ENCODE measurements at regions not wholly inside any gene's neighbourhood (a gene's known extent, or its start where the extent isn't known, plus 50 kb on each side); places are given as distances from the start of the nearest gene placed in this dataset.

DNA sequence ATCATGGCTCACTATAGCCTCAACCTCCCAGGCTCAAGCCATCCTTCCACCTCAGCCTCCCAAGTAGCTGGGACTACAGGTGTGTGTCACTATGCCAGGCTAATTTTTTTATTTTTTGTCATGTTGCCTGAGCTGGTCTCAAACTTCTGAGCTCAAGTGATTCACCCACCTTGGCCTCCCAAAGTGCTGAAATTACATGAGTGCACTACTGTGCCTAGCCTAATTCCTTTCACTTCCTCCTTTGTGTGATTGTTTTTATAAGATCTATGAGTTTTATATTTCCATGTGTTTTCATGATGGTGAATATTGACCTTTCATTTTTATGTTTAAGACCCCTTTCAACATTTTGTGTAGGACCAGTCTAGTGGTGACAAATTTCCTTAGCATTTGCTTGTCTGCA lies 55.2 kb upstream of the IL12B start:
- DNase-seq (ENCODE audit: low spot score) (no peak), ATAC-seq (no peak)
- intact Hi-C loops (cut with DNase I), result no loop called here

DNA sequence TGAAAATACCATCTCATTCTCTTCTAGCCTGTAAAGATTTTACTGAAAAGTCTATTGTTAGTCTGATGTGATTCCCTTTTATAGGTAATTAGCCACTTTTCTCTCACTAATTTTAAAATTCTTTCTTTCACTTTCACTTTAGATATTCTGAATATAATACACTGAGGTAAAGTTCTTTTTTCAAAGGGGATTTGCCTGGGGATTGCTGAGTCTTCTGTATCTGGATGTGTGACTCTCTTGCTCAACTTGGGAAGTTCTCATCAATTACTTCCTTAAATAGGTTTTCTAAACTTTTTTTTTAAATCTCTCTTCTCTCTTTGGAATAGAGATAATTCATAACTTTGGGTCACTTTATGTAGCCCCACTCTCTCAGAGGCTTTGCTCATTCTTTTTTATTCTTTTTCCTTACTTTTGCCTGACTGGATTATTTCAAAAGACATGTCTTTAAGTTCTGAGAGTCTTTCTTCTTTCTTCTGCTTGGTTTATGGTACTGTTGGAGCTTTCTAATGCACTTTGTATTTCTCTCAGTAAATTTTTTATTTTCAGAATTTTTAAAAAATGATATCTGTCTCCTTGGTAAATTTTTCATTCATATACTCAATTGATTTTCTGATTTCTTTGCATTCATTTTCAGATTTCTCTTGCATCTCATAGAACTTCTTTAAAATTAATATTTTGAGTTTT lies 55.9 kb upstream of the IL12B start:
- ATAC-seq, result no peak

DNA sequence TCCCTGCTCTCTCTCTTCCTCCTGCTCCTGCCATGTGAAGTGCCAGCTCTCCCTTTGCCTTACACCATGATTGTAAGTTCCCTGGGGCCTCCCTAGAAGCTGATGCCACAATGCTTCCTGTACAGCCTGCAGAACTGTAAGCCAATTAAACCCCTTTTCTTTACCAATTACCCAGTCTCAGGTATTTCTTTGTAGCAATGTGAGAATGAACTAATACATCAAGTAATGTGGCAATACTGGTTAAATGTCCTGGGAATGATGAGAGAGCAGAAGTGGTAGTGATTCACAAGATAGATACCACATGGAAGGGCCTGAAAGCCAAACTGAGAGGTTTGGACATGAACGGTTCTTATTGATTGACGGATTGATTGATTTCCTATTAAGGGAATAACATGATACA lies 62.6 kb upstream of the IL12B start:
- intact Hi-C loops (cut with DNase I), result no loop called here
- DNase-seq (ENCODE audit: low spot score) (no peak), ATAC-seq (no peak)

More for the DNA sequence above, 55.9 kb upstream of the IL12B start:
- DNase-seq (ENCODE audit: low spot score), result no peak
- intact Hi-C loops (cut with DNase I), result no loop called here

DNA sequence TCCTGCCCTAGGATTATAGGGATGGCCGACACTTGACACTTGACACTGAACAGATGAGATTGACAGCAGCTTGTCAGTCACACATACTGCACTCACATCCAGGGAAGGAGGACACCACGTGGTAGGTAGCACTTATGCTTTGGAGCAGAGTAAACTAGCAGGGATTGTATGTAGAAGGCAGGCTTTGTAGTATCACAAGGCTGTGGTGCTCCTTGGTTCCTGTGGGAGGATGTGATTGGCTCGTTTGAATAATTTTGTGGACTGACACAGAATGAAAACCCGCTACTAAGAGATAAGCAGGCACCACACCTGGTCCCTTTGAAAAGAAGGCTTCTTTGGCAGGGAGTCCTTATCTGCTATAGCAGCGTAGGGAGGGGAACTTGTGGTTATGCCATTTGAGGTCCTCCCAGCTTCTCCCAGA lies 63.6 kb upstream of the IL12B start:
- ATAC-seq (no peak), DNase-seq (ENCODE audit: low spot score) (no peak)
- intact Hi-C loops (cut with DNase I), result no loop called here

DNA sequence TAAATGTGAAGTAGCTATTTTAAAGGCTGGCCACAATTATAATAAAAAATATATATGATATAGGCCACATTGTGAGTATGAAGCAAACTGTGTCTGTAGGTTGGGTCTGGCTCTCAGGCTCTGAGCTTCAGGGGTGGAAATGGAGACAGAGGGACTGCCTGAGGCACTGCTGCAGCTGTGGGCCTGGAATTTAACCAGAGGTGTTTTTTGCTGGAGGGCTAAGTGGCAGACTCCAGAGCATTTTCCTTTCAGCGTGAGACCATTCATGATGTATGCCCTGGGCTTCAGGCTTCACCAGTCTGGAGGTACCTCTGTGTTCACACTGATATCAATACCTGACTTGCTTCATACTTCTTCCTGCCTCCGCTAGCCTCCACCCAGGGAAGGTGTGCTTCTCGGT lies 64.9 kb upstream of the IL12B start:
- no peak for DNase-seq (ENCODE audit: low spot score)
- intact Hi-C loops (cut with DNase I), result loop anchor here (5.0 kb wide), 1 partner anchor 443 kb away; no protein-coding TSS in a partner anchor
- no peak for ATAC-seq

DNA sequence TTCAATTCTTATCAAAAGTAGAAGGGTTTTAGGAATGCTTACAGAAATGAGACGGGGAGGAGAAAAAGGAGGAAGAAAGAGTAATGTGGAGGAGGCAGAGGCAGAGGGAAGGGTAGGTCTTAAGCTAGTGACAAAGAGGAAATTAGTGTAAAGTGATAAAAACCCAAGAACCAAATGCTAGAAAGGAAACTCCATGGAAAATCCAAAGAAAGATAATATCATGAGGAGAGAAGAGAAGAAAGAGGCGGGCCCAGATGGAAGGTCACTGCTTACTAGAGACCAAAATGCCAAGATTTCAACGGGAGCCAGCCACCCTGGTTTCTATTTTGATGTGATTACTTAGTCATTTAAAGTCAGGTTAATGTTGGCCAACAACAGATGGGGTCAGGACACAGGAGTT lies 68.6 kb upstream of the IL12B start:
- DNase-seq (ENCODE audit: low spot score), result no peak
- ATAC-seq, result no peak
- intact Hi-C loops (cut with DNase I), result loop anchor here (5.0 kb wide), 1 partner anchor 447 kb away; no protein-coding TSS in a partner anchor

DNA sequence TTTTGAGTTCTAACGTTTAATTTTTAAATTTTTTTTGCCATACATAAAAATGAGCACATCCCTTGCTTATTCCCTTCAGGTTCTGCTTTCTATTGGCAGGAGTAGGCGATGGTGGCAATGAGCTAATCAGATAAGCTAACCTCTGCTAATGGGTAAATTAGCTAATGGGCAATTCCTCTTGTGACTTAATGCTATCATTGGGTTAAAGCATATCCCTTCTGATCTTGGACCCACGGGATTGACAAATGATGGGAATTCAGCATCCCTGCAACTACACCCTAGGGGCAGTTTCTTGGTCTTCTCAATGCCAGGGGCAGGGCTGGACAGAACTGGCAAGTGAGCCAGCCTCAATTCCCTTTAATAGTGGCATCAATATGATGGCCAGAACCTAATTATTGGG lies 70.2 kb upstream of the IL12B start:
- intact Hi-C loops (cut with DNase I), result no loop called here
- no peak for ATAC-seq
- DNase-seq (ENCODE audit: low spot score), result no peak

DNA sequence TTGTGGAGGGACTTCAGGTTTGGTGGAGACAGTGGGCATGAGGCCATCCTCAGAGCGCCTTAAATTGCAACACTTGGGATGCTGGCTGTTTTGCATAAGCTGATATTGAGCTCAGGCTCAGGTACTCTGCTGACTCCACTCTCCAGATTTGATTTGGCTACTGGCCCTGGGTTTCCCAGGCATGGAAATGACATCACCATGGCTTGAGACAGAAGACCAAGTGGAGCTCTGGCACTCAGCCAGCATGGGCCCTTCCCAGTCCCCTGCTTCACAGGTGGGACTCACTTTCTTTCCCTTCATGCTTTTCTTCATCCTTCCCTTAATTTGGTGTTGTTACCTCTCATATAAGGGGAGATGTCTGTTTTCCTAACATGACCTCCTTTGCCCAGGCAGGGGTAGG lies 72.0 kb upstream of the IL12B start:
- intact Hi-C loops (cut with DNase I), result no loop called here
- DNase-seq (ENCODE audit: low spot score) (no peak), ATAC-seq (no peak)

DNA sequence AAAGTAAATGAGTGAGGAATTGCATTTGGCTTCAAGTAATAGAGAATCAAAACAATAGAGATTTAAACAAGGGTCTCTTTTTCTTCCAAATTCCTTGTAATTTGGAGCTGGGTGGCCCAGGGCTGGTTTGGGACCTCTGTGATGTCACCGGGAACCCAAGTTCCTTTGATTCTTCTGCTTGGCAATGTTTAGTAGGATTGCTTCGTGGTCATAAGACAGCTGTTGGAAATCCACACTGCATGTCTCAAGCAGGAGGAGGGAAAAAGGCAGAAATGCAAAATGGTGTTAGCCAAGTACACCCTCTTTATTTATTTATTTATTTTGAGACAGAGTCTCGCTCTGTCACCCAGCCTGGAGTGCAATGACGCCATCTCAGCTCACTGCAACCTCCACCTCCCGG lies 72.6 kb upstream of the IL12B start:
- intact Hi-C loops (cut with DNase I), result no loop called here
- ATAC-seq (no peak), DNase-seq (ENCODE audit: low spot score) (no peak)

DNA sequence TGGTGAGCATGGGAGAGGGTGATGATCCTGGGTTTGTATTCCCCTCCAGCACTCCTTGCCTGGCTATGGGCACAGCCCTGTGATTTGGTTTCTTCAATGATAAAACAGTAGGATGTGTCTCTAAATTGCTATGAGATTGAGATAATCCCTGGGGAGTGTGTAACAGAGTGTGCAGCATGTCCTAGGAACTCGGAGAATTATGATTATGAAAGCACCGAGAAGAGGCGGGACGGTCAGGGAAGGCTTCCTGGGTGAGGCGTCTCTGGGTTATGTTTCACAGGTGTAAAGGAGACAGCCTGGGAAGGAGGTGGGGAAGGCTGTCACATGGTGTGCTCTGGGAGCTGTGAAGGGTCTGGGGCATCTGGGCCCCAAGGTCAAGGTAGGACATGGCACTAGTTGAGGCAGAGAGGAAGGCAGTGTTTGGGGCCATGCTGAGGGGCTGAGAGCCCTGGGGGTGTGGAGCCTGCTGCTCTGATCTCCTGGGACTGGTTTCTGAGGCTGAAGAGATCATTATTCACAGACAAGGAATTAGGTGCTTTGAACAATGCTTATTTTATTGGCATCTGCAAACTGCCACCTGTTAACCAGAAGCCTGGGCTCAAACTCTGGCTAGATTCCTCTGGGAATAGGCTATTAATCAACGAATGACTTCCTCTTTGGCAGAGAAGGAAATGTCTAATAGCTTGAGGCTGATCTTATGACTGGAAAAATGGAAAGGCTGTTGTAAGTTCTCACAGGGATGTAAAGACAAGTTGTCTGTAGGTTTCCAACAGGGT lies 73.8 kb upstream of the IL12B start:
- no peak for DNase-seq (ENCODE audit: low spot score)
- intact Hi-C loops (cut with DNase I), result no loop called here
- no peak for ATAC-seq

DNA sequence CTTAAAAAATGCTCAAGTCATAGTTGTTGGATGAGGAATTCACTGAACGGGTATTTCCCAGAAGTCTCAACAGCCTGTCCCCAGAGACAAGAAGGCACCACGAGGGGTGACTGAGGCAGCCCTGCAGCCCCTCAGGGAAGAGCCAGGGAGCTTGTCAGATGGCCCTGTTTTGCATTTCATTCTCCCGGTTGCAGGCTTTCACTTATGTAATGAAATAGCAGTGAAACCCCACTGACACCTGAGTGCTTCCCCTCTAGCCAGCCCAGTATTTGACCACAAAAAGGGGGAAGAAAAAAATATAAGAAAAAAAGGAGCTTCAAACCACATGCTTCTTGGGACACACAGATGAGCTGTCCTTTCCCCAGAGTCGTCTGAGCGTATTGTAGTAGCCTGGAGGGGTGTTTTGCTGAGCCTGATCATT lies 75.3 kb upstream of the IL12B start:
- no peak for DNase-seq (ENCODE audit: low spot score)
- no peak for ATAC-seq
- intact Hi-C loops (cut with DNase I), result no loop called here

DNA sequence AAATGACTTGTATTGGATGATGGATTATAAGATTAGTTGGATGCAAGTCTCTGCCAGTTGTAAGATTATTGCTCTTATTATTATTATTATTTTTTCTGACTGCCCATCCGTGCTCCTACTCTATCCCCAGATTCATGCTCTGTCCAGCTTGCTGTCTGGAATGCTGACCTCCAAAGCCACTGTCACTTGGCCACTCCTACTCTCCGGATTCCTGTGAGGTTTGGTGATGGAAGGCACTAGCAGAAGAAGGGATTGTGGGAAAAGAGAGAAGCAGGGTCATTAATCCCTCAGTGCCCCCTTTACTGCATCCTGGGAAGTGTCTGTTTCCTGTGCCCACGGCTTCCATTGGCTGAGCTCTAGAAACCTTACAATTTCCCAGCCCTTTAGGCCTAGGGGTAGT lies 76.3 kb upstream of the IL12B start:
- intact Hi-C loops (cut with DNase I), result no loop called here
- no peak for DNase-seq (ENCODE audit: low spot score)
- no peak for ATAC-seq

DNA sequence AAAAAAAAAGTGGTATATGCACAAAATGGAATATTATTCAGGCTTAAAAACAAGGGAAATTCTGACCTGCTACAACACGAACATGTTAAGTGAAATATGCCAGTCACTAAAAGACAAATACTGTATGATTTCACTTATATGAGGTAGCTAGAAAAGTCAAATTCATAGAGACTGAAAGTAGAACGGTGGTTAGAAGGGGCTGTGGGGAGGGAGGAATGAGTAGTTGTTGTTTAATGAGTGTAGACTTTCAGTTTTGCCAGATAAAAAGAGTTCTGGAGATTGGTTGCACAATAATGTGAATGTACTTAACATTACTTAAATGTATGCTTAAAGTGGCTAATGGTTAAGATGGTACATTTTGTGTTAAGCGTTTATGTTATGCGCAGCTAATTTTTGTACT lies 79.5 kb upstream of the IL12B start:
- DNase-seq (ENCODE audit: low spot score) (no peak), ATAC-seq (no peak)
- intact Hi-C loops (cut with DNase I), result no loop called here

DNA sequence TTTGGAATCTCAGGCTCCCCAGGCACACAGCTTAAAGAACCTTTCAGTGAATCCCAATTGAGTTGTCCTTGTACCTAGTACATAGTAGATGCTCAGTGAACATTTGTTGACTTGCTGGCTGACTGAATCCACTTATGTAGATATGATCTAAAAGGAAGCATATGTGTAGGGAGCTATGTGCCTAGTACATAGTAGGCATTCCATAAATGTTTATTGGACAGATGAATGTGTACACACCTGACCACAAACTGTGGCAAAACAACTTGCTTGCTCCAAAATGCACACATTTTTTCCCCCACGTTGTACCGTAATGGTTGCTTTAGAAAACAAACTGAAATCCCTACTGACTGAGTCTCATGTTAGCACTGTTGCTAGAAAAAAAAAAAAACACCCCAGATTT lies 80.2 kb upstream of the IL12B start:
- no peak for DNase-seq (ENCODE audit: low spot score)
- no peak for ATAC-seq
- intact Hi-C loops (cut with DNase I), result no loop called here

DNA sequence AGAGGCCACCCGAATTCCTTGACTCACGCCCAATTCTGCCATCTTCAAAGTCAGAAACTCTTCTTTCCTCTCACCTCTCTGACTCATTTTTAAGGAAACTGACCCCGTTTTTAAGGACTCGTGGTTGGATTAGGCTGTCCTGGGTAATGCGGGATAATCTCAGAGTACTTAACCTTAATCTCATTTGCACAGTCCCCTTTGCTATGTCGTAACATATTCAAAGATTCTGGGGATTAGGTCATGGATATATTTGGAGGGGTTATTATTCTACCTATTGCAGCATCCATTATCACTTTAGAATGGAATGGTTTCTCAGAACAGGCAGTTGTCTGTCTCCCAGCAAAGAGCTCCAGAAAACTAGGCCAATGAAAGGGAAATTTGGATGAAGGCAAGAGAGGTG lies 80.8 kb upstream of the IL12B start:
- DNase-seq (ENCODE audit: low spot score) (no peak), ATAC-seq (no peak)
- intact Hi-C loops (cut with DNase I), result no loop called here

DNA sequence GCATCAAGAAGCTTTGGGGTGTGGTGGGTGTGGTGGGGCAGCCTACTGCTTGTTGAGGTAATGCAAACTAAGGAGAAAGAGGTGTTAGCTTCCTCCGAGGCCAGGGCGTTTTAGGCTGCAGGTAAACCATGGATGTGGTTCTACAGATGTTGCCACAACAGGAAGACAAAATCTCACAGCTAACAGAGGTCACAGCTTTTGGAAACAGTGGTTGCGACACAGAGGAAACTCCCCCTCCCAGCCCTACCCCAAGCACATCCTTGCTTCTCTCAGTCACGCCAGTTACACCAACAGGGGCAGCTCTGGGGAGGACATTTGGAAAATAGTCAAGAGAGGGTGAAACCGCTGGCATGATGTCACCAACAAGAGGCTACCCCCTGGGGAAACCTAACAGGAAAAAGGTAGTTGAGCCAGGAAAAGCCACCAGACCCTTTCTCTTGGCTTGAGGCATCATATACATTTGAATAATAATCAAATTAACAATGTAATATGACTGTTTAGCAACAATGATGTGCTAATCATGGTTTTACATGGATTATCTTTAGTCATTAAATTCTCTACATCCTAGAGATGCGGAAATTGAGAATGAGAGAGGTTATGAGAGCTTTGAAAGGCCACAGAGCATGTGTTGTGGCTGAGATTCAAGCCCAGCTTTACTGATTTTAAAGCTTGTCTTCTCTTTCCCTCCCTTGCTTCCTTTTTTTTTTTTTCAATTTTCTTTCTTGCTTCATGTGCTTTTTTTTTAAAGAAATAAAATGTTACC lies 82.2 kb upstream of the IL12B start:
- DNase-seq (ENCODE audit: low spot score) (no peak), ATAC-seq (no peak)
- intact Hi-C loops (cut with DNase I), result no loop called here

DNA sequence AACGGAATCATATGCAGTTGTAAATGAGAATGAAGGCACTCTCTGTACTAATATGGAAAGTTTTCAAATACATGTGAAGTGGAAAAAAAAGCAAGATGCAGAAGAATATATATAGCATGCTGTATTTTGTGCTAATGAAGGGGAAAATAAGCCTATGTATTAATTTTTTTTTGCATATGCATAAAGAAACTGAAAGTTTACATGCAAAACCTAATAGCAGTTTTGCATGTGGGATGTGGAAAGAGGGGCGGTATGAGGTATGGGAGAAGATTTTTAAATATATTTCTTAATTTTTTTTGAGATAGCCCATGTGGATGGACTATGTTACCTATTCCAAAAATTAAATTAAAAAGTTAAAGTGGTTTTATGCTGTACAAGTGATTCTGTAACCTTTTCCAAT lies 83.7 kb upstream of the IL12B start:
- DNase-seq (ENCODE audit: low spot score) (no peak), ATAC-seq (no peak)
- intact Hi-C loops (cut with DNase I), result no loop called here

DNA sequence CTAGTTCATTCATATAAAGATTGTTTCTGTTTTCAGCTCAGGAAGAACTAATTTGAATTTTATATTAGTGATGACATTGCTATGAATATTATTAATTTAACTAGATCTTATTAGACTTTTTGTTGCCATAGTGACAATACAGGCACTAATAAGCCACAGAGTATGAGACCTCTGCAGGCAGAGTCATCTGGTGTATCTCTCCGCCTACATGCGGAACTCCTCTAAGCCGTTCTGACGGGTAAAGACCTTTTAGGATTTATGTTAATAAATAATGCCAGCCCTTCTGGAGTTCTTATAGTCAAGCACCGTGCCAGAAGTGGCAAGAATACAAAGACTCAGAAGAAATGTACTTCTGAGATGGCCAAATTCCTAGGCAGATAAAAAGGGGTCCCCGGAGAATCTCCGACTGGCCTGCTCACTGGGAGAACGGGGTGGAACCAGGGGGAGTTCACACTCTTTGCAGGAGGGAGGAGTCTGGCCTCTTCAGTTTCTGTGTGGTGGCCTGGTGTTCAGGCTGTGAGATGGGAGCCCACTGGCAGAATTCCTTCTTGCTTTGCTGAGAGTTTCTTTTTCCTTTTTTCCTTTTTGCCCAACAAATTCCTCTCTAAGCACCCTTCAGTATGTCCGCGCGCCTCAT lies 85.1 kb upstream of the IL12B start:
- DNase-seq (ENCODE audit: low spot score), result no peak
- intact Hi-C loops (cut with DNase I), result no loop called here
- no peak for ATAC-seq

DNA sequence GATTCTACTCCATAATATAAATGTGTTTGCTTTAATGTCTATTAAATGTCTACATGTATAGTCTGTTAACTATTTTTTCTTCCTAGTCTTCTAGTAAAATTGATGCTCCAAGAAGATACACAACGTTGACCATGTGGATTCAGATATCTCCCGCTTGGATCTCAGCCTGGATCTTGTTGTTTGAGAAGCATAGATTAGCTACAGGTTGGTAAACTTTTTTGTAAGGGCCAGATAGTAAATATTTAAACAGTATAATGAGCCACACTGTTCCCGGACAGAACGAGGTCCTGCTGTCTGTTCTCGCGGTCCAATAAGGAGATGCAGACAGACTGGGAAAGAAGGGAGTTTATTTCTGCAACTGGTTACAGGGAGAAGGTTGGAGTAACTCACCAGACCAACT lies 86.2 kb upstream of the IL12B start:
- intact Hi-C loops (cut with DNase I), result no loop called here
- ATAC-seq, result no peak

DNA sequence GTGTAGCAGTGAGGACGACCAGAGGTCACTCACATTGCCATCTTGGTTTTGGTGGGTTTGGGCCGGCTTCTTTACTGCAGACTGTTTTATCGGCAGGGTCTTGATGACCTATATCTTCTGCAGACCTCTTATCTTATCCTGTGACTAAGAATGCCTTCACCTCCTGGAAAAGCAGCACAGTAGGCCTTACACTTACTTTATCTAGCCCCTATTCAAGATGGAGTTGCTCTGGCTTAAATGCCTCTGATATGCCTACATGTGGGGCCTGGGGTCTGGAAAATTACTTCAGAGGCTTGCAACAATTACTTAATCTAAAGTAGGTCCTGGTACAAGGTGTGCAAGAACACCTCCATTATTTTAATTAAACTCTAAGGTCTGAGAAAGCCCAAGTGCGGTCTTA lies 86.9 kb upstream of the IL12B start:
- ATAC-seq (no peak), DNase-seq (ENCODE audit: low spot score) (no peak)
- intact Hi-C loops (cut with DNase I), result no loop called here

More for the DNA sequence above, 86.2 kb upstream of the IL12B start:
- no peak for DNase-seq (ENCODE audit: low spot score)
